Ascending aorta (tissue), 2 donors: ENCODE measurements at regions not wholly inside any gene's neighbourhood (a gene's known extent, or its start where the extent isn't known, plus 50 kb on each side); places are given as distances from the start of the nearest gene placed in this dataset.
"Not testable (repeated sequence)": the region's sequence is repeated elsewhere in the genome, so short reads cannot be mapped to it uniquely, and the experiment has no call there.

Experiments used
- DNase-seq, 2 donors: peaks; one replicate each; pipeline ENCODE4 v3.0.0-alpha.2; 2019; ENCODE audit warnings: low spot score in 2 of 2
- H3K27ac ChIP-seq, 2 donors: fragments of 200-600 bp; sonication (generic); one replicate each; pipeline ENCODE4 v1.5.1; 2016 to 2017; ENCODE audit warnings: mild to moderate bottlenecking in 1 of 2
- H3K27me3 ChIP-seq: fragments of 200-600 bp; sonication (generic); one replicate; pipeline ENCODE4 v1.5.1; 2017
- H3K36me3 ChIP-seq, 2 donors: fragments of 200-600 bp; sonication (generic); one replicate each; pipeline ENCODE4 v1.5.1; 2016
- H3K4me1 ChIP-seq, 2 donors: fragments of 200-600 bp; sonication (generic); one replicate each; pipeline ENCODE4 v1.5.1; 2016 to 2017; ENCODE audit warnings: mild to moderate bottlenecking in 1 of 2
- H3K4me3 ChIP-seq, 2 donors: fragments of 200-600 bp; sonication (generic); one replicate each; pipeline ENCODE4 v1.5.1; 2016 to 2017; ENCODE audit warnings: mild to moderate bottlenecking in 1 of 2
- H3K9me3 ChIP-seq, 2 donors: fragments of 200-600 bp; sonication (generic); one replicate each; pipeline ENCODE4 v1.5.1; 2016
- CTCF ChIP-seq, 3 experiments: fragments of 200-600 bp in 2 of 3; fragments of 450-650 bp in 1 of 3; sonication (generic) in 2 of 3; IDR thresholded peaks; one replicate each; pipeline ENCODE4 v1.5.1; 2016 to 2019; ENCODE audit warnings: antibody characterized with exemption in 3 of 3, mild to moderate bottlenecking in 1 of 3, moderate library complexity in 1 of 3
- intact Hi-C: fragments of 100-400 bp; cut with DNase I; formaldehyde crosslinking; loops from one replicate; pipeline ENCODE4 v1.15.1; 2023

DNA sequence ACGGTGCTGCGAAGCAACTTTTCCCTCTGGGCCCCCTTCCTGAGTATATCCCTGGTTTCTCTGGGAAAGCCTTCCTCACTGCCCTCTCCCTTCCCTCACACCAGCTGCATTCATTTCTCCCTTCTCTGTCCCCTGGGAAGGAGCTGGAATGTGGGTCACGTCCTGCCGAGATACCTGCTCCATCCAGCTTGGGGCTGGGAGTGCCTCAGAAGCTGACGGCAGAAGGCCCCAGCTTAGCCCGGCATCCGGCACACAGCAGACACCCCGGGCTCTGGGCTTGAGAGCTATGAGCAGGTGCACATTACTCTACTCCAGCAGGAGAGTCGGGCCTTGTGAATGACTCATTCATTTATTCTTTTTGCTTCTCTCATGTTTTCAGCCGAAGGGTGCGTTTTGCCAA, 170.6 kb downstream of the TEX29 start:
- DNase-seq, result peak in 1 of 2 donors; percentile 34
- intact Hi-C loops, result no loop called here
- peaks cover 0 to 18% of the 10 kb centered on the region in 2 donors for H3K9me3 ChIP-seq
- no peaks in the 10 kb centered on the region for H3K27me3 ChIP-seq
- no peaks in the 10 kb centered on the region for H3K4me1 ChIP-seq
- H3K27ac ChIP-seq, result no peak overlapping the region
- no peak for TF ChIP-seq CTCF (IDR thresholded peaks at IDR 0.05)
- no peaks in the 10 kb centered on the region for H3K36me3 ChIP-seq
- H3K4me3 ChIP-seq, result no peak overlapping the region

DNA sequence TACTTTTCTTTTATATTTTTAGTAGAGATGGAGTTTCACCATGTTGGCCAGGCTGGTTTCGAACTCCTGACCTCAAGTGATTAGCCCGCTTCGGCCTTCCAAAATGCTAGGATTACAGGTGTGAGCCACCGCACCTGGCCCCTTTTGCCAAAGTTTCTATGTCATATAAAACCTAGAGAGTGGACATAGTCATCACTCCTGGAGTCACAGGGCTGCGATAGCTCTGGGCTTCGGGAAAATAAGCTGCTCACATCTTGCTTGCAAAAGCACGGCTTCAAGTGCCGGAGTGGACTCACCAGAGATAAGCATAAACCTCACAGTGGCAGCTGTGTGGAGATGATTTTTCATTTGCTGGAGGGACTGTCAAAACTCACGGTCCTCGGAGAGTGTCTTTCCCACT, 171.2 kb downstream of the TEX29 start:
- Histone ChIP-seq H3K9me3 (peaks cover 0 to 12% of the 10 kb centered on the region in 2 donors), H3K27ac (no peak overlapping the region), H3K4me1 (no peaks in the 10 kb centered on the region), H3K27me3 (no peaks in the 10 kb centered on the region), H3K4me3 (no peak overlapping the region), H3K36me3 (no peaks in the 10 kb centered on the region)
- TF ChIP-seq CTCF (IDR thresholded peaks at IDR 0.05), result no peak
- DNase-seq, result peak in 1 of 2 donors; percentile 15
- intact Hi-C loops, result no loop called here

GRCh38 chr13:111492341-111492950, 172.0 kb downstream of the TEX29 start:
- no peaks in the 10 kb centered on the region for H3K4me1 ChIP-seq

GRCh38 chr13:111492958-111493357, 172.5 kb downstream of the TEX29 start:
- Histone ChIP-seq H3K4me1 (no peaks in the 10 kb centered on the region), H3K9me3 (peaks cover 0 to 4% of the 10 kb centered on the region in 2 donors), H3K36me3 (no peaks in the 10 kb centered on the region), H3K27ac (no peak overlapping the region), H3K27me3 (no peaks in the 10 kb centered on the region), H3K4me3 (no peak overlapping the region)
- DNase-seq, result no peak
- TF ChIP-seq CTCF (IDR thresholded peaks at IDR 0.05), result no peak
- intact Hi-C loops, result no loop called here

More at GRCh38 chr13:111492341-111492950, 172.0 kb downstream of the TEX29 start:
- Histone ChIP-seq H3K9me3 (peaks cover 0 to 4% of the 10 kb centered on the region in 2 donors), H3K36me3 (no peaks in the 10 kb centered on the region), H3K27me3 (no peaks in the 10 kb centered on the region), H3K4me3 (no peak overlapping the region), H3K27ac (no peak overlapping the region)
- no peak for TF ChIP-seq CTCF (IDR thresholded peaks at IDR 0.05)
- DNase-seq, result peak in 1 of 2 donors; percentile 18
- intact Hi-C loops, result no loop called here

DNA sequence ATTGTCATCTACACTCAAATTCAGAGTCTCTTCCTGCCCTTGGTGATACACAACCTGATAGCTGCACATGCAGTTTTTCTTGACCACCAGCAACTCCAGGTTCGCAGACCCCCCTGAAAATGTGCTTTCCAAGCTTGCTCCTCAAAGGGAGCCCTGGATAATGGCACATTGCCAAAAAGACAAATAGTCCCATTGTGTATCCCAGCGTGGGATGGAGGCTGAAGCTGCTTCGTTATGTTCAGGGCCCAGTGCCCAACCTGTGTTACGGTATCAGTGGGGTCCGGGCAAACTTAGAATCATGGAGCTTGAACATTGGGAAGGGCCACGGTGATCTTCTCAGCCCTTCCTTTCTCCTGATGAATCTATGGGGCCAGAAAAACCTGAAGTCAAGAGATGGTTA, 173.0 kb downstream of the TEX29 start:
- Histone ChIP-seq H3K4me3 (no peak overlapping the region), H3K4me1 (no peaks in the 10 kb centered on the region), H3K27ac (no peak overlapping the region), H3K36me3 (no peaks in the 10 kb centered on the region), H3K27me3 (no peaks in the 10 kb centered on the region), H3K9me3 (peaks cover 0 to 4% of the 10 kb centered on the region in 2 donors)
- no peak for TF ChIP-seq CTCF (IDR thresholded peaks at IDR 0.05)
- peak in 1 of 2 donors; percentile 24 for DNase-seq
- intact Hi-C loops, result no loop called here

GRCh38 chr13:111494641-111495040, 174.2 kb downstream of the TEX29 start:
- no peak overlapping the region for H3K4me3 ChIP-seq
- H3K27ac ChIP-seq, result no peak overlapping the region
- H3K27me3 ChIP-seq, result no peaks in the 10 kb centered on the region
- intact Hi-C loops, result no loop called here
- H3K4me1 ChIP-seq, result no peaks in the 10 kb centered on the region
- H3K36me3 ChIP-seq, result no peaks in the 10 kb centered on the region
- no peak for TF ChIP-seq CTCF (IDR thresholded peaks at IDR 0.05)
- peak in 1 of 2 donors; percentile 50 for DNase-seq
- H3K9me3 ChIP-seq, result peaks cover 0 to 4% of the 10 kb centered on the region in 2 donors

- H3K27ac ChIP-seq, H3K36me3 ChIP-seq, H3K4me3 ChIP-seq, intact Hi-C loops, H3K4me1 ChIP-seq, H3K9me3 ChIP-seq, H3K27me3 ChIP-seq, DNase-seq: not testable (repeated sequence)
Measured at GRCh38 chr13:111501596-111502535, 181.4 kb downstream of the TEX29 start.
